ENCODE measurements at regions not wholly inside any gene's neighbourhood (a gene's known extent, or its start where the extent isn't known, plus 50 kb on each side); places are given as distances from the start of the nearest gene placed in this dataset.

GRCh38 chr1:29500041-29500440 lies 263.7 kb downstream of the PTPRU start:
- DNase-seq (ENCODE audit: low read depth in 2 of 2): no peak

GRCh38 chr1:29499104-29499650 lies 262.9 kb downstream of the PTPRU start:
- DNase-seq (ENCODE audit: low read depth in 2 of 2): no peak

DNA sequence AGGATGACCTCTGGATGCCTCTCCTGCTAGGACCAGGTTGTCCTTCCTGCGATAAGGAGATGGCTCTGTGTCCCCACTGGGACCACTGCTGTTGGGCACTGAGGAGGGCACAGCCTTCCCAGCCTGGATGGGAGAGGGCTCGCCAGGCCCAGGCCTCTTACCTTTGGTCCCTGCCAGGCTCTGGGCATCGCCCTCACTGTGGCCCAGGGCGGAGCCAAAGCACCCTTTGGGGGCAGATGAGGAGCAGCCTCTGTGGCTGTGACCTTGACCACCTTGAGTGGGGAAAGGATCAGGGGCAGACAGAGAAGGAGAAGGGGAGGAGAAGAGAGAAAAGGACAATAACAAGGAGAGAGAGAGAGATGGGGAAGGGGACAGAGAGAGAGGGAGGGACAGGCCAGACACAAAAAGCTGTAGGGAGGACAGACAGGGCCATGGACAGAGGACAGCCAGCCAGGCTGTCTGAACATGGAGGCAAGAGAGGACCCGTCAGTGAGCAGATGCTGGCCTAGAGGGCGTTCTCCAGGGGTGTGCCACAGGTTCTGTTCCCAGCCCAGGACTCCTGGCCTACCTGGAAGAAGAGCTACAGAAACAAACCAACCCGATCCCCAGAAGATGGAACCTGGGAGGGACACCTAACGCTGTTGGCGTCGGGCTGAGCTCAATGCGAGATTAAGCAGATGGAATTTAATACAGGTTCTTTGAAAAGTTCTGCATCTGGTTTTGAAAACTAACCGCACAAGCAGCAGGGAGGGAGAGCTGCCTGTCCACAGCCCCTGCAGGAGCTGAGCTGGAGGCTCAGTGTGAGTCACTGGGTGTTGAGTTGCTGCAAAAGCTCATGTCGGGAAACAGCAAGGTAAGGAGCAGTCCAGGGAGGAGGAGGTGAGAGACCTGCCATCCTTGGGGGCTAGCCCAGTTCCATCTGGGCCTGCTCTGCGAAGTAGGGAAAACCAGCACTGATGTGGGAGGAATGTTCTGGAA lies 262.1 kb downstream of the PTPRU start:
- DNase-seq (ENCODE audit: low read depth in 2 of 2): no peak

- no peak for DNase-seq (ENCODE audit: low read depth in 2 of 2)
These were observed 261.2 kb downstream of the PTPRU start for GRCh38 chr1:29497395-29498125.

DNA sequence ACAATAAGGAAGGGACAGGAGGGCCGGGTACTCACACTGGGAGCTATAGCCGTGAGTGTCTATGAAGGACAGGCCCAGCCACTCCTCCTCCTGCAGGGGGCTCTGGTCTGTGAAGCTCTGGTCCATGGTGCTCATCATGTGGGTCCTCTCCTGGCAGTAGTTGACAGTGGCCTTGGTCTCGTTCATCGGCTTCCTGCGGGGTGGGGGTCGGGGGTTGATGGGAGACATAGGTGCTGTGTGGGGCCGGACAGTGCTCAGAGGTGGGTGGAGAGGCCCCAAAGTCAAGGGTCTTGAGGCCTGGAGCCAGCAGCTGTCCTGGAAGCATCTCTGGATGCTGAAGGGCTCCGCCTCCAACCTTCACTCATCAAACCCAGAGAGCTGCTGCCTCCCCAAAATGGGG lies 260.4 kb downstream of the PTPRU start:
- no peak for DNase-seq (ENCODE audit: low read depth in 2 of 2)

GRCh38 chr1:29490204-29490934 lies 254.0 kb downstream of the PTPRU start:
- DNase-seq (ENCODE audit: low read depth in 2 of 2): no peak

- DNase-seq (ENCODE audit: low read depth in 2 of 2): no peak
These were observed 253.1 kb downstream of the PTPRU start for GRCh38 chr1:29489471-29489870.

- DNase-seq (ENCODE audit: low read depth in 2 of 2): no peak
These were observed 252.5 kb downstream of the PTPRU start for GRCh38 chr1:29488794-29489311.

DNA sequence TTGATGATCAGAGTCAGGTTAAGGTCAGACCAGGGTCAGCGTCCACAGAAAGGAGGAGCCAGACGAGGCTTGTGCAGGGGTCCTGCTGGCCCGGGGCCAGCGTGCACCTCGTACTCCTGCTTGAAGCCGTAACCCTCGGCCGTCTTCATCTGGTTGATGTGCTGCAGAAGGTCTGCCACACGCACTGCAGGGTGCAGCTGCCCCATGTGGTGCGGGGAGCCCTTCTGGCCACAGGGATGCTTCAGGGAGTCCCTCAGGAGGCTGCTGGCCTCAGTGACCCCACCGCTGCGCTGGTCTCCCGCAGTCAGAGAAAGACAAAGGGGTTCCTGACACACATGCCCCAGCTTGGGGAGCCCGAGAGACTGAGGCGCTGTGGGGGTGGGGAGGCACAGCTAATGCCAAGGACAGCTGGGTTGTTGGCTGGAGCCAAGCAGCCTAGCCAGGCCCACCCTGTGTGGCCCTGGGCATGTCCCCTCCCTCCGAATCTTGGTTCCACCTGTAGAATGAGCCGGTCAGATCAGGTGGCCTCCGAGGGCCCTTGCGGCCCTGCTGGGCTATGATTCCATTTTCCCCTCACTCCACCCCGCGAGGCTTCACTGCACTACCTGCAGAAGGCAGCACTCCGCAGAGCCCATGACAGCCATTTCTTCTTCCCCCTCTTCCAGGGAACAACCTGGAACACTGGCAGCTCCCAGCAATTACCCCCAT lies 251.9 kb downstream of the PTPRU start:
- DNase-seq (ENCODE audit: low read depth in 2 of 2): no peak

GRCh38 chr1:29487291-29487690 lies 251.0 kb downstream of the PTPRU start:
- no peak for DNase-seq (ENCODE audit: low read depth in 2 of 2)

- no peak for DNase-seq (ENCODE audit: low read depth in 2 of 2)
These were observed 249.0 kb downstream of the PTPRU start for GRCh38 chr1:29485096-29485925.

DNA sequence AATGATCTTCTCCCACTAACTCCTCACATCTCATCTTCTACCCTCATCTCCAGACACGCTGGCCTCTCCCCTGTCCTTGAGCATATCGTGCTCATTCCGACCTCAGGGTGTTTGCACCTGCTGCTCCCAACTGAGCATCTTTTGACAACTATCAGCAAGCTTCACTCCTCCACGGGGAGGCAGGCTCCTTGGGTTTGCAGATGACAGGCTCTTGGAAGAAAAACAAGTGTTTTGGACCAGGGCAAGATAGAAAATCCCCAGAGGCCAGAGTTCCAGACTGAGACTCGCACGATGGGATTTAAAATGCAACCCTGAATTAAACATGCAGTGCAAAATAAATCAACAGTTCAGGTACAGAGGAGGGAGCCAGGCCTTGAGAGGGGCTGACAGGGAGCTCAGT lies 246.7 kb downstream of the PTPRU start:
- DNase-seq (ENCODE audit: low read depth in 2 of 2): no peak

DNA sequence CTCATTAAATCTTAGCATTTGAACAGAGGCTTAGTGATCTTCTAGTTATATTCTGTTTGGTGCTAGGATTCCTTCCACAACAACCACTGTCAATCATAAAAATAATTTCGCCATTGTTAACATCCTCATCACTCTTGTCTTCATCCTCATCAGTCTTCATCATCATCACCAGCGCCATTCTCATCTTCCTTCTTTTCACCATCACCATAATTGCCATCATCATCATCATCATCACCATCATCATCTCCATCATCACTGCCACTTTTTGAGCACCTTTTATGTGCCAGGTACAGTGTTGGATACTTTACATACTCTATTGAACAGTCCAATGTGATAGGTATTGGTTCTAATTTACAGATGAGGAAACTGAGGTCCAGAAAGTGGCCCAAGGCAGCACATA lies 245.7 kb downstream of the PTPRU start:
- no peak for DNase-seq (ENCODE audit: low read depth in 2 of 2)

GRCh38 chr1:29481031-29481430 lies 244.7 kb downstream of the PTPRU start:
- DNase-seq (ENCODE audit: low read depth in 2 of 2): no peak

DNA sequence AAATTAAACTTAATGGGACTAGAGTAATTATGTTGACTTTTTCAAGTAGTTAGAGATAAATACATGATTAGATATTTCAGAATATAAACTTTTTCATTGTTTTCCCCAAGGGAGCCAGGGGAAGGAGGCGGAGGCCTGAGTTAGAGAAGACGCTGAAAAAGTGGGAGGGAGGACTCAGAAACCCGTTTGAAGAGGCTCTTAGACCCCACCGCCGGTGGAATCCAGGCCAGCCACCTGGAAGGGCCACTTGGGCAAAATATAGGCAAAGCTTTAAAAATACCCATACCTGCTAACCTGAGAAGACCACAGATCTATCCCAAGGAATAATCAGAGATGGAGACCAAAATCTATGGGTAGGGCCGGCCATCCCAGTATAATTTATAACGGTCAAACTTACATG lies 242.6 kb downstream of the PTPRU start:
- DNase-seq (ENCODE audit: low read depth in 2 of 2): no peak

DNA sequence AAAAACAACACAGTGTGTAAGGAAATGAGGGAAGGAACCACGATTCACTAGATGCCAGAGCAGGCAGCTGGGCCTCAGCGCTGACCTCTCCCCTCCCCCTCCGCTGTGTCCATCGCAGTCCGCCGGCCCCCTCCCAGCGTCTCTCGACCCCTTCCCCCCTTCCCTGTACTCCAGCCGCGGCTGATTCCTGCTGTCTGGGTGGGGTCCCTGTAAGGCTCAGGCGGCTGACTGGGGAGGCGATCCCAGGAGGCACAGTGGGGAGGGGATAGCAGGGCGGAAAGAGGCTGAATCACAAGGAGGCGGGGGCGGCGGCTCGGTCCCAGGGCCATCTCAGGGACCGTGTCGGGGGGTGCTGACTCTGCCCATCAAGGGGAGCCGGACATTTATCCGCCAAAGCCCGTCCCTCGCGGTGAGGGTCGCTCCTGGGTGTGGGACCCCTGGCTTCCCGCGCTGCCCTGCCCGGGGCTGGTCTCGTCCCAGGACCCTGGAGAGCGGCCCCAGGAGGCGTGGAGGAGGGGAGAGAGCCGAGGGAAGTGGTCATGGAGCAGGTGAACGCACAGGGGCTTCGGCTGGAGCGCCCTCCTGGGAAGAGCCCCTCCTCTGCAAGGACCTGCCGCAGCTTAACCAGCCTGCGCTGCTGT lies 241.9 kb downstream of the PTPRU start:
- no peak for DNase-seq (ENCODE audit: low read depth in 2 of 2)

DNA sequence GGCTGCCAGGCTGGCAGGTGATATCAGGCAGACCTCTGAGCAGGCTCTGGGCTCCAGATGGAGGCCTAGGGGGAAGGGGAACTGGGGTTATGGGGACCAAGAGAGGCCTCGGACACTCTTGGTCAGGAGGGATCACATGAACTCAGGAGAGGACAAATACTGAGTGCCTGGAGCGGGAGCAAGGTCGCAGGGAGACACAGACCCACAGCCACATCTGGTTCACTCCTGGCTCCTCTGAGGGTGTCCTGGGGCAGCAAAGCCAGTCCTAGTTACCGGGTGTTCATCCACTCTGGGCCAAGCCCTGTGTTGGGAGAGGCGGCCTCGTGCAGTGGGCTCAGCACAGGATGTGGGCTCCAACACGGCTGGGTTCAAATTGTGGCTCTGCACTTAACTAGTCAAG lies 239.0 kb downstream of the PTPRU start:
- no peak for DNase-seq (ENCODE audit: low read depth in 2 of 2)

DNA sequence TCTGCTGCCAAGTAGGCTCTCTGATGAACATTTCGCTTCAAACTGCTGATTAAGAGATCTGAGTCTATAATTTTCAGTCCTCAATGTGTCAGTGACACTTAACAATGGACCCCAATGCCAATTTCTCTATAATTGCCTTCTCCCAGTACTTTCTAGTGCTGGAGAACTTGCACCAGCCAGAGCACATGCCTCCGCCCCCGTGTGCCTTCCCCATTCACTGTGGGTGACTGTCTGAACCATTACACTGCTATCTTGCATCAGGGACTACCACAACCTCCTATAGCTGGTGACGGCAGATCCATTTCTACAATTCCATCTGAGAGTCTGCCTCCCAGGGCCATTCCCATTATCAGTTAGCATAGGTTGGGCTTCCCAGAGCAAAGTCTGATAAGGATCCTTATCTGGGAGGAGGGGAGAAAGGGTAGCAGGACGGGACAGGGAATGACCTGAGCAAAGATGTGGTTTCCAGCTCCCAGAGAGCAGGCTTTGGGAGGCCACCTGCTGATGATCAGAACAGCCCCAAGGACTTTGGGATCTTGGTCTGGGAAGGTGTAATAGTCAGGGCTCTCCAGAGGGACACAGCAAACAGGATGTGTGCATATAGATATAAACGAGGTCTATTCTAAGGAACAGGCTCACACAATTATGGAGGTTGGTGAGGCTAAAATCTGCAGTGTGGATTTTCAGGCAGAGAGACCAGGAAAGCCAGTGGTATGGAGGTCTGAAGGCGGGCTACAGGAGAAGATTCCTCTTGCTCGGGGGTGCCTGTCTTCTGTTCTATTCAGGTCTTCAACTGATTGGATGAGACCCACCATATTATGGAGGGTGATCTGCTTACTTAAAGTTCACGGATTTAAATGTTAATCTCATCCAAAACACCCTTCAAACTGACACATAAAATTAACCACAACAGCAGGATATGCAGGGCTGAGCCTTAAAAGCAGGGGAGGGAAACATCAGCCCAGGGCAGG lies 238.2 kb downstream of the PTPRU start:
- DNase-seq (ENCODE audit: low read depth in 2 of 2): no peak
